GM18870 (cell line): ENCODE measurements at regions not wholly inside any gene's neighbourhood (a gene's known extent, or its start where the extent isn't known, plus 50 kb on each side); places are given as distances from the start of the nearest gene placed in this dataset.

Experiments used
- ATAC-seq: cut with Tn5 transposase; IDR thresholded peaks from one replicate; pipeline ENCODE4 v1.9.1; 2021; ENCODE audit warnings: moderate library complexity; ENCODE audit not compliant: unreplicated experiment

DNA sequence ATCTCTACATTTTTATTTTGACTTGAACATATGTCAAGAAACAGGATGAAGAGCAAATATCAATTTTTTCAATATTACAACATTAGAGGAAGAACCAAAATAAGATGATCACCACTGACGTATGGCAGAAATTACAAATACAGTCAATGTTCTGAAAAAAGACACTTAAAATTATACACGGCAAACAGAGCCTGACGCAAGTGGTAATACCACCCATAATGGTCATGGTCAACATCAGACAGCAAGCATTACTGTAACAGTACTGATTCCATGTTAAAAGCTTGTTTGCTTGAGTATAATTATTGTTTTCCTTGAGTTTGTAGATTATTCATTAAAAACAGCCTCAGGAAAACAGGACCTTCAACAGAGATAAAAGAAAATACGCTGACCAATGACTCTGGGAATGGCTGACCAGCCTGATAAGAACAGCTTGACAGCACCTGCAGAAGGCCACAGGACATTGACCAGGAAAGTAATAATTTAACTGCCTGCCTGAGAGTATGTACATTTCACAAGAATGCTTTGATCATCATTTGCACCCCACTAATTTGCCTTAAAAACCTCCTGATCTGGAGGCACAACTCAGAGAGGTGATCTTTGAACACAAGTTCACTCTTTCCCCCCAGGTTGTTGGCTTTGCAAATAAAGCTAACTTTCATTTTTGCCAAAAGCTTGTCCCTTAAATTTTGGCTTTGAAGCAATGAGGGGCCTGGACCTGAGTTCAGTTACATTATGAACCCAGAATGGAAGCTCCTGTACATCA, 187.3 kb downstream of the IPO8 start:
- ATAC-seq = no peak

- no peak for ATAC-seq
These were observed 188.1 kb downstream of the IPO8 start for GRCh38 chr12:30507576-30507975.

DNA sequence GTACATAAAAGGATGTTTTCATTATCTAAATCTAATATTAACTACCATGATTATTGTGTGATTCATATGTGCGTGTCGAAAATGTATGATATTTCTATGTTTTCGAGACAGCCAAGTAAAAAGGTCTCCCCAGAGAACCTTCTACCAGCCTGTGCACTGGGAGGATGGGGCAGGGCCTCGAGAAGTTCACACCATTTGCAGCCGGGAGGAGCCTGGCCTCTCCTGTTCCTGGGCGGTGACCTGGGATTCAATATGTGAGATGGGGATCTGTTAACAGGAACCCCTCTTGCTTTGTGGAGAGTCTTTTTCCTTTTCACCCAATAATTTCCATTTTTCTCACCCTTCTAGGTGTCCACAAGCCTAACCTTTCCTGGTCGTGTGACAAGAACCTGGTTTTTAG, 189.3 kb downstream of the IPO8 start:
- no peak for ATAC-seq

DNA sequence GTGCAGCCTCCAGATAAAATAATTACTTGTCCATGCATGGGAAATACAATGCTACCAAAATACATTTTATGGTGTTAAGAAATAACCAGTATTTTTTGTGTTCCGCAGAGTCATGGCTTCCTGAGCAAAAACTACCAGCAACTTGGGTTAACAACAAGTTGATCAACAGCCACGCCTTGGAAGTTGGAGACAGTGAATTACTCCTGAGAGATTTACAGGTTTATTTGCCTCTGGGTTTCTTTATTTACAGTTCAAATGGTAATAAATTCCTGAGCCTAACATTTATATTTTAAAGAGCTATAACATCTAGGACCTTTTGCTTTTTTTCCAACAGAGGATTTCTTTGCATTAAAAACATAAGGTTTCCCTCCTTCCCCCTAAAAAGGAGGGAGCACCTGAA, 194.0 kb downstream of the IPO8 start:
- ATAC-seq = no peak

- ATAC-seq = no peak
These were observed 195.1 kb downstream of the IPO8 start for GRCh38 chr12:30500532-30500931.

DNA sequence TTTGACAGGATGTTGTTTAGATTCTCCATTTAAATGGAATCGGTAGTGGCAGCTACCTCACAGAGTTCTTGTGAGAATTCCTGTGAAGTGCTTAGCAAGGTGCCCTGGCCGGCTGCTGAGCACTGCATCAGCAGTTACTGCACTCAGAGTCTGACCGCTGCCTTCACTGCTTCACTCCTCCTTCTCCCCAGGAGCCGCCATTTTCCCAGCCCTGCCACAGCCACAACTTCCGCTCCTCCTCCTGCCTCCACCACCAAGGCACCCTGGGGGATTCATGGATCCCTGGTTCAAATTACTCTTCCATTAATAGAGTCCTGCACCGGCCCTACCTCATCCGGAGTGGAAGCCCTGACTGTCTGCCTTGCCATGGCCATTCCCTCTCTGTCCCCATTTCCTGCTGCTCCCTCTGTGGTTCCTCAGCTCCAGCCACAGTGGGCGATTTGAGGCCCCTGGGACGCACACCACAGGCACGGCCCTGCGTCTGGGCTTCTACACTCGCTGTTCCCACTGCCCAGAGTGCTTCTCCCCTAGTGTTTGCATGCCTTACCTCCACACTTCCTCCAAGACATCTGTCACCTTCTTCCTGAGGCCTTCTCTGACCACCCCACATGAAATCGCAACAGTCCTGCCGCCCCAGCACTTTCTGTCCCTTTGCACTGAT, 210.3 kb downstream of the IPO8 start:
- ATAC-seq = no peak

DNA sequence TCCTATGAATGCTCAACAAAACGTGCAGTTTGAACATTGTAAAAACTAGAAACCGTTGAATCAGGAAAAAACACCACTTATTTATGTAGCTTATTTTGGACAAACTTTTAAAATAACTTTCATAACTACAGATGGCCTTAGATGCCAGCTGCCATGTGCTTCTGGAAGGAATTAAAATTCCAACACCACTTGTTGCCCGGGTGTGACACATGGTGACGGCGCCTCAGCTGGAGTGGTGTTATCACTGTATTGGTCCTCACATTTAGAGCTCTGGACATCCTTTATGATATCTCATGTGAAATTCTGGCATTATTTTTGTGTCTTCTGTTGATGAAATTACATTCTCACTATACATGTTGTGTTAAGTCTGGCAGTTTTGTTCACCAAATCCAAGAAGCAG, 211.0 kb downstream of the IPO8 start:
- ATAC-seq = no peak

DNA sequence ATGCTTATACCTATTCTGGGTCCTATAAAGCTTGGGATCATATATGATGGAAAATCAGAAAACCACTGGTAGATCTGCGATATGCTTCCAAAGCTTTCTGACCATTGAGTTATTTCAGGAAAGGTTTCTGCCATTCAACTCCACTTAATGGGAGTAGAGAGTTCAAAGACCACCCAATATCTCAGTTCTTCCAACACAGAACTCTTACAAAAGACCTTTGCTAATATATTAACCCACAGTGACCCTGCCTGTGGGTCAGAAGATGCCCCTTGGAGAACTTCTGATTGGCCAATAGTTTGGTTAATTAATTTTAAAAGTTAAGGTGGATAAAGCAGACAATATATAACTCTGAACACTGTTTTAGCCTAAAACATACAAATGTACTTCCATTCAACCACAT, 213.0 kb downstream of the IPO8 start:
- no peak for ATAC-seq

DNA sequence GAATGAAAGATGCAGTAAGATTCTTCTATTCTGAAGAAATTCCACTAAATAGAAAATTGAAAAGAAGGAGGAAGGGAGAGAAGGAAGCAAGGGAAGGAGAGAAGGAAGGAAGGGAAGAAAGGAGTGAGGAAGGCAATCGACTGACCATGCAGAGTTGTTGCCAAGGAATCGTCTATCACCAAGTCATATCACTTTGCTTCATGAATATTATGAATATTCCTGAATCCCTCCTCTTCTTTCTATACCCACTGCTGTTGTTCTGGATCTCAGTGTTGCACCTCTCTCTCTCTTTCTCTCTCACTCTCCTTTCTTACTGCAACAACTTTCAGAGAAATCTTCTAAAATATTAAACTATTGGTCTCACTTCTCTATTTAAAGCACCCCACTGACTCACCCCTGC, 222.4 kb downstream of the IPO8 start:
- no peak for ATAC-seq

DNA sequence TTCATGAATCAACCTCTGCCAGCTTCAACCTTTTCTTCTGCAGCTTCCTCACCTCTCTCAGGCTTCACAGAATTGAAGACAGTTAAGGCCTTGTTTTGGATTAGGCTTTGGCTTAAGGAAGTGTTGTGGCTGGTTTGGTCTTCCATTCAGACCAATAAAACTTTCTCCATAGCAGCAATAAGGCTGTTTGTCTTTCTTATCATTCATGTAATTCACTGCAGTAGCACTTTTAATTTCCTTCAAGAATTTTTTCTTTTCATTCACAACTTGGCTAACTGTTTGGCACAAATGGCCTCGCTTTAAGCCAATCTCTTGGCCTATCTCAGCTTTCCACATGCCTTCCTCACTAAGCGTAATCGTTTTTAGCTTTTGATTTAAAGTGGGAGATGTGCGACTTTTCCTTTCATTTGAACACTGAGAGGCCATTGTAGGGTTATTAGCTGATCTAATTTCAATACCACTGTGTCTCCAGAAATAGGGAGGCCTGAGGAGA, 229.5 kb downstream of the IPO8 start:
- ATAC-seq = no peak

DNA sequence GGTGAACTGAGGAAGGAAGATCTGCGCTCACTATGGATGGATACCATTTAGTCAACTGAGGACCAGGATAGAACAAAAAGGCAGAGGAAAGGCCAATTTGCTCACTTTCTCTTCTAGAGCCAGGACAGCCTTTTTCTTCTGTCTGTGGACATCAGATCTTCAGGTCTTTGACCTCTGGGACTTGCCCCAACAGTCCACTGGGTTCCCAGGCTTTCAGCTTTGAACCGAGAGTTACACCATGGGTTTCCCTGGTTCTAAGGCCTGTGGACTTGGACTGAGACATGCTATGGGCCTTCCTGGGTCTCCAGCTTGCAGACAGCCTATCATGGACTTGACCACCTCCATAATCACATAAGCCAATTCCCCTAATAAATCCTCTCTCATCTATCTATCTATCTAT, 232.0 kb downstream of the IPO8 start:
- no peak for ATAC-seq

DNA sequence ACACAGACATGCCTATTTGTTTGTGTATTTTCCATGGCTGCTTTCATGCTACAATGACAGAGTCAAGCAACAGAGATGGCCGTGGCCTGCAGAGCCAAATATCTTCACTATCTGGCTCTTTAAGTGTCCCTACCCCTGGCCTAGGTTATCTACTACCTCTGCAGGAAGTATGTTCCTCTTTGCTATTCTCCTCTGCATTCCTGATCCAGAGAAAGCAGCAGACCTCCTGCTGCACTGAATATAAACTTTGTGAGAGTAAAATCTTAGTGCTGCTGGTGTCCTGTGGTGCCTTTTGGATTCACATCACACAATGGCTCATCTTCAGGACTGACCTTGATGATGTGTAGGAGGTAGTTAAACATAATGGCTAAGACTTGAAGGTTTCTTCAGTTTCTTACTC, 233.4 kb downstream of the IPO8 start:
- ATAC-seq = no peak

- no peak for ATAC-seq
These were observed 234.5 kb downstream of the IPO8 start for GRCh38 chr12:30461026-30461615.

DNA sequence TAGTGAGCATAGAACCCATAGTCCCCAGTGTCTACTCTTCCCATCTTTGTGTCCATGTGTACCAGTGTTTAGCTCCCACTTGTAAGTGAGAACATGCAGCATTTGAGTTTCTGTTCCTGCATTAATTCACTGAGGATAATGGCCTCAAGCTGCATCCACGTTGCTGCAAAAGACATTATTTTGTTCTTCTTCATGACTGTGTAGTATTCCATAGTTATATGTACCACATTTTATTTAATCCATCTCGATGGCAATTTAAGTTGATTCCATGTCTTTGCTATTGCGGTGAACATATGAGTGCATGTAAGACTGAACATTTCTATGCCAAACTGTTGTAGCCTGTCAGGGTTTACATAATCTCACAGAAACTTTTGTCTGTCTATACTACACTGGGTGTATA, 237.2 kb downstream of the IPO8 start:
- no peak for ATAC-seq

DNA sequence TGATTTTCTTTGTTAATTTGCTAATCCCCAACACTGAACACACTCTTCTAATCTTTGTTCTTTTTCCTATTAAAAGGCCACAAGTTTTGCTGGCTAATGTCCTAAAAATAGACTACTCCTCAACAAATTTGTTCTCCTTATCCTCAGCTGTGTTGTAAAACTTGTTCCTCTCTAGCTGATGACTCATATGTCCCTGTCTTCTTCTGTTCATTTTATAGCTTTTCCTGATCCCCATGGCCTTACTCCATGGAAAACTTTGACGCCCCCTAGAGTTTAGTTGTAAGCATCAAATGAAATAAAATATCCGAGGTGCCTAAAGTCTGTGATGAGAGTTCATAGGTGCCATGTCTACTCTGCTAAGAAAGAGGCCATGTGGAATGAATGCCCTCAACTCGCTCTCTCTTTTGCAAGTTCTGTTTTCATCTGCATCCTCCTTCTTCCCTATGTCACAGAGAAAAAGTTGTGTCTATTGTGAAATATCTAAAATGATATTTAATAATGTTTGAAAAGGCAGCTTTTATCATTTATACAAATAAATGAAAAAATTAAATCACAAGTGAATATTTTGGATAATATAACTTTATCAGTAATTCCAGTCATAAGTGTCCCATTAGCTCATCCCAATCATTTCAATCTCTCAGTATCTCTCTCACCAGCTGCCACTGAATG, 237.9 kb downstream of the IPO8 start:
- no peak for ATAC-seq

- no peak for ATAC-seq
These were observed 244.8 kb downstream of the IPO8 start for GRCh38 chr12:30450872-30451271.

DNA sequence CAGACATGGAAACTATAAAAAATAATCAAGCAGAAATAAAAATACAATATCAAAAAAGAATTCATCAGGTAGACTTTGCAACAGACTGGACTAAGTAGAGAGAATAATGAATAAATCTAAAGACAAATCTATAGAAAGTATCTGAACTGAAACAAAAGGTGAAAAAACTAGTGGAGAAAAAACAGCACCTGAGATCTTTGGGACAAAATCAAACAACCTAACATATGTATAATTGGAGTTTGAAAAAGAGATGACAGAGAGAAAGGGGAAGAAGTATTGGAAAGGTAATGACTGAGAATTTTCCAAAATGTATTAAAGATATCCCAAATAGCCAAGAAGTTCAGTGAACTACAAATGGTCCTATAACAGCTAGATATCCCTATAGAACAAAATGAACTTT, 245.4 kb downstream of the IPO8 start:
- no peak for ATAC-seq

DNA sequence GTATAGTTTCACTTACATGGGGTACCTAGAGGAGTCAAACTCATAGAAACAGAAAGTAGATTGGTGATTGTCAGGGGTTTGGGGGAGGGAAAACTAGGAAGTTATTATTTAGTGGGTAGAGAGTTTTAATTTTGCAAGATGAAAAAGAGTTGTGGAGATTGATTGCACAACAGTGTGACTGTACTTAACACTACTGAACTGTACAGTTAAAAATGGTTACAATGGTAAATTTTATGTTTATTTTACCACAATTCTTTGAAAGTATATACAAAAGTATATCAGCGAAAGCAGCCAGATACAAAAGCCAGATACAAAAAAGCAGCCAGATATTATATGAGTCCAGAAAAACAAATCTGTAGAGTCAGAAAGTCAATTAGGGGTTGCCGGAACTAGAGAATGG, 247.6 kb downstream of the IPO8 start:
- ATAC-seq = no peak

DNA sequence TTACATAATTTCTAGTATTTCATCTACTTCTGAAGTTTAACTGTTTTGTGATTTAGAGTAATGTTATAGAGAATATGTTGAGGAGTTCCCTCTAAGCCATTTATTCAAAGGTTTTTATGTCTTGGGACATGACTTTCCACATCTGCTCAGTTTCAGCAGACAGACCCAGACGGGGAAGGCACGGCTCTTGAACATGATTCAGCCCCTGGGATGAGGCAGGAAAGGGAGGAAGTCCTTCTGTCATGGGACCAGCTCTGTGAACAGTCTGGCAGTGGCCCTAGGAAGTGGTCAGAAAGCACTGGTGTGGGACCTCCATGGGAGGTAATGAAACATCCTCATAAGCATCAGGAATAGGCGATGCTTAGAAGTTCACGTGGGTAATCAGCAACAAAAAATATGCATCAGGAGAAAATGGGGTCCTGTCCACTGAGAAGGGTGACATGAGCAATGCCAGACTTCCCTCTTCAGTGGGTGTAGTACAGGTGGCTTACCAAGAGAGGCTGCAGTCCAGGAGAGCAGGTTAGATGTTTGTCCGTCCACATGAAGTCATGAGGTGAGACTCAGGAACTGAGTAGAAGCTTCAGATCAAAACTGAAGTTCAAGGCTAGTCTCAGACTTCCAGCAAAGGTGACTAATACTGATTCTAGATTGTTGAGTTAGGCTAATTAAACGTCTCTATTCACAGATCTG, 248.5 kb downstream of the IPO8 start:
- ATAC-seq = no peak

GRCh38 chr12:30442461-30442860, 253.2 kb downstream of the IPO8 start:
- ATAC-seq = no peak
